ENCODE measurements at regions not wholly inside any gene's neighbourhood (a gene's known extent, or its start where the extent isn't known, plus 50 kb on each side); places are given as distances from the start of the nearest gene placed in this dataset.
"Not testable (repeated sequence)": the region's sequence is repeated elsewhere in the genome, so short reads cannot be mapped to it uniquely, and the experiment has no call there.

GRCh38 chr15:22134941-22135566, 54.7 kb downstream of the OR4M2 start:
- DNase-seq = not testable (repeated sequence)

GRCh38 chr15:22137572-22137971, 57.2 kb downstream of the OR4M2 start:
- not testable (repeated sequence) for DNase-seq

- not testable (repeated sequence) for DNase-seq
Observed at GRCh38 chr15:22141106-22141505, 60.8 kb downstream of the OR4M2 start.

- DNase-seq = not testable (repeated sequence)
Observed at GRCh38 chr15:22148109-22148508, 67.8 kb downstream of the OR4M2 start.

GRCh38 chr15:22158243-22158642, 77.9 kb downstream of the OR4M2 start:
- DNase-seq = not testable (repeated sequence)

GRCh38 chr15:22160283-22160682, 80.0 kb downstream of the OR4M2 start:
- not testable (repeated sequence) for DNase-seq

- DNase-seq = not testable (repeated sequence)
Observed at GRCh38 chr15:22160741-22161140, 80.4 kb downstream of the OR4M2 start.

GRCh38 chr15:22161398-22161797, 81.1 kb downstream of the OR4M2 start:
- not testable (repeated sequence) for DNase-seq

- DNase-seq = not testable (repeated sequence)
Observed at GRCh38 chr15:22163715-22164114, 83.4 kb downstream of the OR4M2 start.

GRCh38 chr15:22167521-22167920, 87.2 kb downstream of the OR4M2 start:
- DNase-seq = not testable (repeated sequence)

GRCh38 chr15:22173029-22173998, 93.0 kb downstream of the OR4M2 start:
- not testable (repeated sequence) for DNase-seq

- DNase-seq = not testable (repeated sequence)
Observed at GRCh38 chr15:22174088-22174487, 93.8 kb downstream of the OR4M2 start.

GRCh38 chr15:22177965-22178364, 97.6 kb downstream of the OR4M2 start:
- not testable (repeated sequence) for DNase-seq

GRCh38 chr15:22178438-22178837, 98.1 kb downstream of the OR4M2 start:
- not testable (repeated sequence) for DNase-seq

GRCh38 chr15:22179043-22179442, 98.7 kb downstream of the OR4M2 start:
- DNase-seq = not testable (repeated sequence)

GRCh38 chr15:22180611-22181010, 100.3 kb downstream of the OR4M2 start:
- DNase-seq = not testable (repeated sequence)

GRCh38 chr15:22184678-22185077, 104.4 kb downstream of the OR4M2 start:
- not testable (repeated sequence) for DNase-seq

GRCh38 chr15:22186846-22187532, 106.7 kb downstream of the OR4M2 start:
- DNase-seq = not testable (repeated sequence)

- not testable (repeated sequence) for DNase-seq
Observed at GRCh38 chr15:22191818-22192217, 111.5 kb downstream of the OR4M2 start.

GRCh38 chr15:22194739-22195617, 114.7 kb downstream of the OR4M2 start:
- not testable (repeated sequence) for DNase-seq

- DNase-seq = not testable (repeated sequence)
Observed at GRCh38 chr15:22196423-22196822, 116.1 kb downstream of the OR4M2 start.

GRCh38 chr15:22200417-22200816, 120.1 kb downstream of the OR4M2 start:
- not testable (repeated sequence) for DNase-seq
